Dedifferentiated amniotic fluid mesenchymal stem cell (primary cell): ENCODE measurements at regions not wholly inside any gene's neighbourhood (a gene's known extent, or its start where the extent isn't known, plus 50 kb on each side); places are given as distances from the start of the nearest gene placed in this dataset.

Source experiments
- DNase-seq: peaks from one replicate; pipeline ENCODE4 v3.0.0-alpha.2; 2016; ENCODE audit errors: extremely low spot score

GRCh38 chr10:111203615-111204014, 126.8 kb downstream of the ADRA2A start:
- no peak for DNase-seq

GRCh38 chr10:111204838-111205237, 128.0 kb downstream of the ADRA2A start:
- DNase-seq = no peak

- no peak for DNase-seq
Observed at GRCh38 chr10:111206521-111206920, 129.7 kb downstream of the ADRA2A start.

- no peak for DNase-seq
Observed at GRCh38 chr10:111207500-111207899, 130.7 kb downstream of the ADRA2A start.

- no peak for DNase-seq
Observed at GRCh38 chr10:111208951-111209350, 132.1 kb downstream of the ADRA2A start.

- no peak for DNase-seq
Observed at GRCh38 chr10:111209692-111210091, 132.9 kb downstream of the ADRA2A start.

- no peak for DNase-seq
Observed at GRCh38 chr10:111211241-111211640, 134.4 kb downstream of the ADRA2A start.

- DNase-seq = peak; percentile 35
Observed at GRCh38 chr10:111211706-111212105, 134.9 kb downstream of the ADRA2A start.

- no peak for DNase-seq
Observed at GRCh38 chr10:111221682-111222480, 145.1 kb downstream of the ADRA2A start.

- no peak for DNase-seq
Observed at GRCh38 chr10:111222961-111223360, 146.1 kb downstream of the ADRA2A start.

GRCh38 chr10:111231779-111232178, 154.9 kb downstream of the ADRA2A start:
- no peak for DNase-seq

- DNase-seq = no peak
Observed at GRCh38 chr10:111233439-111233838, 156.6 kb downstream of the ADRA2A start.

- no peak for DNase-seq
Observed at GRCh38 chr10:111234234-111234913, 157.5 kb downstream of the ADRA2A start.

GRCh38 chr10:111234914-111235302, 158.1 kb downstream of the ADRA2A start:
- DNase-seq = no peak

GRCh38 chr10:111240348-111240747, 163.5 kb downstream of the ADRA2A start:
- no peak for DNase-seq

GRCh38 chr10:111243126-111243525, 166.3 kb downstream of the ADRA2A start:
- DNase-seq = no peak

- no peak for DNase-seq
Observed at GRCh38 chr10:111246136-111246535, 169.3 kb downstream of the ADRA2A start.

- DNase-seq = no peak
Observed at GRCh38 chr10:111246814-111247452, 170.1 kb downstream of the ADRA2A start.

GRCh38 chr10:111247781-111248389, 171.1 kb downstream of the ADRA2A start:
- DNase-seq = no peak

GRCh38 chr10:111249925-111250324, 173.1 kb downstream of the ADRA2A start:
- DNase-seq = no peak

- no peak for DNase-seq
Observed at GRCh38 chr10:111261081-111261615, 184.3 kb downstream of the ADRA2A start.

- no peak for DNase-seq
Observed at GRCh38 chr10:111265341-111265740, 188.5 kb downstream of the ADRA2A start.
